ENCODE measurements at regions not wholly inside any gene's neighbourhood (a gene's known extent, or its start where the extent isn't known, plus 50 kb on each side); places are given as distances from the start of the nearest gene placed in this dataset.

GRCh38 chr6:112842330-112842685 is 495.2 kb downstream of the RFPL4B start:
- no peak for ATAC-seq
- Histone ChIP-seq H3K36me3 (ENCODE audit: control insufficient read depth, insufficient read depth, low read length) (no peaks in the 10 kb centered on the region), H3K27ac (ENCODE audit: low read length) (no peak overlapping the region), H3K4me3 (ENCODE audit: low read depth in 2 of 2, low read length in 2 of 2) (no peak overlapping the region), H3K4me1 (ENCODE audit: control insufficient read depth, insufficient read depth, low read length) (no peaks in the 10 kb centered on the region), H3K9me3 (ENCODE audit: control insufficient read depth, insufficient read depth, low read depth, low read length) (no peaks in the 10 kb centered on the region), H3K27me3 (ENCODE audit: control insufficient read depth, insufficient read depth, low read length) (no peaks in the 10 kb centered on the region)
- in situ Hi-C loops (cut with HindIII; ENCODE audit: low pct_unique_long_range_greater_than_20kb, low sequenced_read_pairs) = no loop called here
- ChIA-PET CTCF (no interaction called here), POLR2A (no interaction called here)
- no peak for TF ChIP-seq TCF7L2 (IDR thresholded peaks at IDR 0.05; ENCODE audit: low read depth, low read length)
- TF ChIP-seq SIN3A (IDR thresholded peaks at IDR 0.05; ENCODE audit: borderline replicate concordance, insufficient read depth, low read depth, low read length) = no peak
- no peak for TF ChIP-seq POLR2AphosphoS5 (IDR thresholded peaks at IDR 0.05; ENCODE audit: low read depth, low read length)
- TF ChIP-seq REST (IDR thresholded peaks at IDR 0.05; ENCODE audit: insufficient read depth in 1 of 2, low read depth in 2 of 2, low read length in 1 of 2) = no peak
- TF ChIP-seq, protein P1, sequence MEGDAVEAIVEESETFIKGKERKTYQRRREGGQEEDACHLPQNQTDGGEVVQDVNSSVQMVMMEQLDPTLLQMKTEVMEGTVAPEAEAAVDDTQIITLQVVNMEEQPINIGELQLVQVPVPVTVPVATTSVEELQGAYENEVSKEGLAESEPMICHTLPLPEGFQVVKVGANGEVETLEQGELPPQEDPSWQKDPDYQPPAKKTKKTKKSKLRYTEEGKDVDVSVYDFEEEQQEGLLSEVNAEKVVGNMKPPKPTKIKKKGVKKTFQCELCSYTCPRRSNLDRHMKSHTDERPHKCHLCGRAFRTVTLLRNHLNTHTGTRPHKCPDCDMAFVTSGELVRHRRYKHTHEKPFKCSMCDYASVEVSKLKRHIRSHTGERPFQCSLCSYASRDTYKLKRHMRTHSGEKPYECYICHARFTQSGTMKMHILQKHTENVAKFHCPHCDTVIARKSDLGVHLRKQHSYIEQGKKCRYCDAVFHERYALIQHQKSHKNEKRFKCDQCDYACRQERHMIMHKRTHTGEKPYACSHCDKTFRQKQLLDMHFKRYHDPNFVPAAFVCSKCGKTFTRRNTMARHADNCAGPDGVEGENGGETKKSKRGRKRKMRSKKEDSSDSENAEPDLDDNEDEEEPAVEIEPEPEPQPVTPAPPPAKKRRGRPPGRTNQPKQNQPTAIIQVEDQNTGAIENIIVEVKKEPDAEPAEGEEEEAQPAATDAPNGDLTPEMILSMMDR (IDR thresholded peaks at IDR 0.05) = no peak
- no TSS peak for BruUV-seq (replicated peaks)
- intact Hi-C loops (cut with micrococcal nuclease; ENCODE audit: unreplicated experiment) = no loop called here
- DNase-seq (ENCODE audit: low read depth, low spot score) = no peak

DNA sequence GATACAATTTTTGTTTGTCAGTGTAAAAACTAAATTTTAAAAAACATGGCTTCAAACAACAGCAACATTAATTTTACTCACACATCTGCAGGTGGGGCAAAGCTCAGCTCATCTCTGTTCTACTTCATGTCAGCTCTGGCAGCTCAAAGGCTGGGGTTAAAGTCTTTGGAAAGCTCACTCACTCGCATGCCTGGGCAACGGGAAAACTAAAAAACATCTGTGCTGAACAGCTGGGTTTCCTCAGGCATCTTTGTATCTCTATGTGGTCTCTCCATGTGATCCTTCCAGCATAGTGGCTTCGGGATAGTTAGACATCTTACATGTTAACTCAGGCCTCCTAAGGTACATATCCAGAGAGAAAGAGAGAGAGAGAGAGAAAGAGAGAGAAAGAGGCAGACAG is 499.6 kb downstream of the RFPL4B start:
- in situ Hi-C loops (cut with HindIII; ENCODE audit: low pct_unique_long_range_greater_than_20kb, low sequenced_read_pairs) = no loop called here
- Histone ChIP-seq H3K4me3 (ENCODE audit: low read depth in 2 of 2, low read length in 2 of 2) (no peak overlapping the region), H3K27ac (ENCODE audit: low read length) (no peak overlapping the region), H3K9me3 (ENCODE audit: control insufficient read depth, insufficient read depth, low read depth, low read length) (no peaks in the 10 kb centered on the region), H3K4me1 (ENCODE audit: control insufficient read depth, insufficient read depth, low read length) (no peaks in the 10 kb centered on the region), H3K27me3 (ENCODE audit: control insufficient read depth, insufficient read depth, low read length) (no peaks in the 10 kb centered on the region), H3K36me3 (ENCODE audit: control insufficient read depth, insufficient read depth, low read length) (no peaks in the 10 kb centered on the region)
- ChIA-PET POLR2A (no interaction called here), CTCF (no interaction called here)
- intact Hi-C loops (cut with micrococcal nuclease; ENCODE audit: unreplicated experiment) = no loop called here
- DNase-seq (ENCODE audit: low read depth, low spot score) = no peak
- no peak for TF ChIP-seq SIN3A (IDR thresholded peaks at IDR 0.05; ENCODE audit: borderline replicate concordance, insufficient read depth, low read depth, low read length)
- TF ChIP-seq REST (IDR thresholded peaks at IDR 0.05; ENCODE audit: insufficient read depth in 1 of 2, low read depth in 2 of 2, low read length in 1 of 2) = no peak
- no peak for TF ChIP-seq POLR2AphosphoS5 (IDR thresholded peaks at IDR 0.05; ENCODE audit: low read depth, low read length)
- TF ChIP-seq, protein P1 (IDR thresholded peaks at IDR 0.05) = no peak
- TF ChIP-seq TCF7L2 (IDR thresholded peaks at IDR 0.05; ENCODE audit: low read depth, low read length) = no peak
- no TSS peak for BruUV-seq (replicated peaks)
- ATAC-seq = no peak
